ENCODE measurements at regions not wholly inside any gene's neighbourhood (a gene's known extent, or its start where the extent isn't known, plus 50 kb on each side); places are given as distances from the start of the nearest gene placed in this dataset.

DNA sequence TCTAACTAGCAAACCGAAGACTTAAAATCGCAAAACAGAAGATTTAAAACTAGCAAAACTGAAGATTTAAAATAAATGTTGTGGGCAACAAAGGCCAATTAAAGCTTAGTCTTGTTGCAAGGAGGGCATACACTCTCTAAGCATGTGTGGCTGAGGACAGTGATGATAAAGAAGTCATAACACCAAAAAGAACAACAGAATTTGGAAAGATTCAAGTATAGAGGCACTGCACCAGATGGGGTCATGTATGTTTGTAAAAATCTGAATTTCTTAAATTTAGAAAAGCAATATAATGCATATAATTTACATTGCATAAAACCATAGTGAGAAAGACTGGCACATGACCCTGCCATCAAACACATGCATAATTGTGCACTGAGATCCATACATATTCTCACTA is 743.8 kb downstream of the TAF11L14 start:
- no peak overlapping the region for H3K4me3 ChIP-seq (replicated peaks; ENCODE audit: insufficient read depth, low read length)
- DNase-seq (ENCODE audit: low read depth in 1 of 2, low spot score in 1 of 2) = no peak
- no peaks in the 10 kb centered on the region for H3K27me3 ChIP-seq (ENCODE audit: insufficient read depth, poor library complexity, severe bottlenecking)
- H3K27ac ChIP-seq (replicated peaks) = no peak overlapping the region
- TF ChIP-seq, protein P1, sequence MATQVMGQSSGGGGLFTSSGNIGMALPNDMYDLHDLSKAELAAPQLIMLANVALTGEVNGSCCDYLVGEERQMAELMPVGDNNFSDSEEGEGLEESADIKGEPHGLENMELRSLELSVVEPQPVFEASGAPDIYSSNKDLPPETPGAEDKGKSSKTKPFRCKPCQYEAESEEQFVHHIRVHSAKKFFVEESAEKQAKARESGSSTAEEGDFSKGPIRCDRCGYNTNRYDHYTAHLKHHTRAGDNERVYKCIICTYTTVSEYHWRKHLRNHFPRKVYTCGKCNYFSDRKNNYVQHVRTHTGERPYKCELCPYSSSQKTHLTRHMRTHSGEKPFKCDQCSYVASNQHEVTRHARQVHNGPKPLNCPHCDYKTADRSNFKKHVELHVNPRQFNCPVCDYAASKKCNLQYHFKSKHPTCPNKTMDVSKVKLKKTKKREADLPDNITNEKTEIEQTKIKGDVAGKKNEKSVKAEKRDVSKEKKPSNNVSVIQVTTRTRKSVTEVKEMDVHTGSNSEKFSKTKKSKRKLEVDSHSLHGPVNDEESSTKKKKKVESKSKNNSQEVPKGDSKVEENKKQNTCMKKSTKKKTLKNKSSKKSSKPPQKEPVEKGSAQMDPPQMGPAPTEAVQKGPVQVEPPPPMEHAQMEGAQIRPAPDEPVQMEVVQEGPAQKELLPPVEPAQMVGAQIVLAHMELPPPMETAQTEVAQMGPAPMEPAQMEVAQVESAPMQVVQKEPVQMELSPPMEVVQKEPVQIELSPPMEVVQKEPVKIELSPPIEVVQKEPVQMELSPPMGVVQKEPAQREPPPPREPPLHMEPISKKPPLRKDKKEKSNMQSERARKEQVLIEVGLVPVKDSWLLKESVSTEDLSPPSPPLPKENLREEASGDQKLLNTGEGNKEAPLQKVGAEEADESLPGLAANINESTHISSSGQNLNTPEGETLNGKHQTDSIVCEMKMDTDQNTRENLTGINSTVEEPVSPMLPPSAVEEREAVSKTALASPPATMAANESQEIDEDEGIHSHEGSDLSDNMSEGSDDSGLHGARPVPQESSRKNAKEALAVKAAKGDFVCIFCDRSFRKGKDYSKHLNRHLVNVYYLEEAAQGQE (IDR thresholded peaks at IDR 0.05; ENCODE audit: insufficient replicate concordance, low read depth) = no peak
- TF ChIP-seq GABPA (IDR thresholded peaks at IDR 0.05; ENCODE audit: low read depth) (no peak), SPI1 (IDR thresholded peaks at IDR 0.05; ENCODE audit: borderline replicate concordance, low read depth) (no peak), POLR2AphosphoS5 (IDR thresholded peaks at IDR 0.05; ENCODE audit: low read depth) (no peak)
- TF ChIP-seq, protein P2, sequence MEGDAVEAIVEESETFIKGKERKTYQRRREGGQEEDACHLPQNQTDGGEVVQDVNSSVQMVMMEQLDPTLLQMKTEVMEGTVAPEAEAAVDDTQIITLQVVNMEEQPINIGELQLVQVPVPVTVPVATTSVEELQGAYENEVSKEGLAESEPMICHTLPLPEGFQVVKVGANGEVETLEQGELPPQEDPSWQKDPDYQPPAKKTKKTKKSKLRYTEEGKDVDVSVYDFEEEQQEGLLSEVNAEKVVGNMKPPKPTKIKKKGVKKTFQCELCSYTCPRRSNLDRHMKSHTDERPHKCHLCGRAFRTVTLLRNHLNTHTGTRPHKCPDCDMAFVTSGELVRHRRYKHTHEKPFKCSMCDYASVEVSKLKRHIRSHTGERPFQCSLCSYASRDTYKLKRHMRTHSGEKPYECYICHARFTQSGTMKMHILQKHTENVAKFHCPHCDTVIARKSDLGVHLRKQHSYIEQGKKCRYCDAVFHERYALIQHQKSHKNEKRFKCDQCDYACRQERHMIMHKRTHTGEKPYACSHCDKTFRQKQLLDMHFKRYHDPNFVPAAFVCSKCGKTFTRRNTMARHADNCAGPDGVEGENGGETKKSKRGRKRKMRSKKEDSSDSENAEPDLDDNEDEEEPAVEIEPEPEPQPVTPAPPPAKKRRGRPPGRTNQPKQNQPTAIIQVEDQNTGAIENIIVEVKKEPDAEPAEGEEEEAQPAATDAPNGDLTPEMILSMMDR (IDR thresholded peaks at IDR 0.05; ENCODE audit: insufficient read depth, low read length) = no peak

GRCh38 chr5:18379189-18379588 is 744.9 kb downstream of the TAF11L14 start:
- H3K4me3 ChIP-seq (replicated peaks; ENCODE audit: insufficient read depth, low read length) = no peak overlapping the region
- TF ChIP-seq GABPA (IDR thresholded peaks at IDR 0.05; ENCODE audit: low read depth) (no peak), SPI1 (IDR thresholded peaks at IDR 0.05; ENCODE audit: borderline replicate concordance, low read depth) (no peak), POLR2AphosphoS5 (IDR thresholded peaks at IDR 0.05; ENCODE audit: low read depth) (no peak)
- TF ChIP-seq, protein P2 (IDR thresholded peaks at IDR 0.05; ENCODE audit: insufficient read depth, low read length) = no peak
- TF ChIP-seq, protein P1 (IDR thresholded peaks at IDR 0.05; ENCODE audit: insufficient replicate concordance, low read depth) = no peak

DNA sequence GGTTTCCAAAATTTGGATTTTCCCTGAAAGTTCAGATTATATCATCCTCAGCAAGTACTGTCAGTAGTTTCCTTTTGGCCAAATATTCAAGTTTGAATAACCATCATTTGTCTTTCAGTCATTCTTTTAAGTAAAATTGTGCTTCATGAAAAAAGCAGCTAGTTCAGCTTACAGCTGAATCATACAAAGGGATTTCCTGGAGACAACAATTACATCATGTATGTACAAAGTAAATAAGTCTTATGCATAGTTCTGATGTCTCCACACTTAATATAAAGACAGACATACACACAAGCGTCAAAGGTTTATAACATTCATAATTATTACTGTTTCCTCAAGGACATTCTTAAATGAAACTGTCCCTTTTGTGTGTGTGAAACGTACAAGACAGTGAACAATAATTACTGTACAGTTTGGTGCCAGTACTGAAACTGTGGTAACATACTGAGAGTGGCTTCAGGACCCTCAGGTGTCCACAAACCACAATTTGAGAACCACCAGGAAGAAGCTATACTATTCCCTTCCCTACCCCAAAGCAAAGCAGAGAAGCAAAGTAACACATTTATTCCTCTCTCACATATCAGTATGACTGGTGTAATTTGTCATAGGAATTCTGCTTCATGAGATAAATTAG is 746.6 kb downstream of the TAF11L14 start:
- DNase-seq (ENCODE audit: low read depth in 1 of 2, low spot score in 1 of 2) = no peak
- Histone ChIP-seq H3K27ac (replicated peaks) (no peak overlapping the region), H3K27me3 (ENCODE audit: insufficient read depth, poor library complexity, severe bottlenecking) (no peaks in the 10 kb centered on the region), H3K4me3 (replicated peaks; ENCODE audit: insufficient read depth, low read length) (no peak overlapping the region)
- no peak for TF ChIP-seq SPI1 (IDR thresholded peaks at IDR 0.05; ENCODE audit: borderline replicate concordance, low read depth)
- TF ChIP-seq, protein P1 (IDR thresholded peaks at IDR 0.05; ENCODE audit: insufficient replicate concordance, low read depth) = no peak
- TF ChIP-seq POLR2AphosphoS5 (IDR thresholded peaks at IDR 0.05; ENCODE audit: low read depth) = no peak
- TF ChIP-seq, protein P2 (IDR thresholded peaks at IDR 0.05; ENCODE audit: insufficient read depth, low read length) = no peak

More at GRCh38 chr5:18379189-18379588, 744.9 kb downstream of the TAF11L14 start:
- no peak overlapping the region for H3K27ac ChIP-seq (replicated peaks)
- H3K27me3 ChIP-seq (ENCODE audit: insufficient read depth, poor library complexity, severe bottlenecking) = no peaks in the 10 kb centered on the region
- no peak for DNase-seq (ENCODE audit: low read depth in 1 of 2, low spot score in 1 of 2)

All from HL-60 (cell line).